Spleen (tissue), 11 donors: ENCODE measurements at regions not wholly inside any gene's neighbourhood (a gene's known extent, or its start where the extent isn't known, plus 50 kb on each side); places are given as distances from the start of the nearest gene placed in this dataset.

Source experiments
- DNase-seq: peaks from one replicate; pipeline ENCODE4 v3.0.0-alpha.2; 2020
- H3K27ac ChIP-seq, 8 donors: fragments of 200-600 bp; sonication (generic) in 7 of 8; 1 replicate in 4 of 8; 2 replicates in 4 of 8; pipeline versions ENCODE4 v1.5.0 to v1.8.0; 2016 to 2021; ENCODE audit warnings: inconsistent platforms in 4 of 8, mild to moderate bottlenecking in 4 of 8, moderate library complexity in 1 of 8
- H3K27me3 ChIP-seq, 7 donors: fragments of 200-600 bp; sonication (generic) in 6 of 7; replicated peaks in 1 of 7; 1 replicate in 4 of 7; 2 replicates in 3 of 7; pipeline versions ENCODE4 v1.5.0 to v1.8.0; 2016 to 2021; ENCODE audit warnings: inconsistent platforms in 3 of 7, mild to moderate bottlenecking in 1 of 7
- H3K36me3 ChIP-seq, 6 donors: fragments of 200-600 bp; sonication (generic) in 5 of 6; 1 replicate in 4 of 6; 2 replicates in 2 of 6; pipeline versions ENCODE4 v1.5.0 to v1.8.0; 2016 to 2021; ENCODE audit warnings: inconsistent platforms in 2 of 6
- H3K4me1 ChIP-seq, 6 donors: fragments of 200-600 bp; sonication (generic) in 5 of 6; 1 replicate in 3 of 6; 2 replicates in 3 of 6; pipeline versions ENCODE4 v1.5.0 to v1.8.0; 2016 to 2021; ENCODE audit warnings: inconsistent platforms in 3 of 6
- H3K4me3 ChIP-seq, 8 donors: fragments of 200-600 bp; sonication (generic) in 7 of 8; 1 replicate in 4 of 8; 2 replicates in 4 of 8; pipeline versions ENCODE4 v1.5.0 to v1.8.0; 2016 to 2021; ENCODE audit warnings: inconsistent platforms in 4 of 8, mild to moderate bottlenecking in 4 of 8, moderate library complexity in 2 of 8
- H3K9me3 ChIP-seq, 8 donors: fragments of 200-600 bp; sonication (generic) in 7 of 8; 1 replicate in 4 of 8; 2 replicates in 4 of 8; pipeline versions ENCODE4 v1.5.0 to v1.8.0; 2016 to 2021; ENCODE audit warnings: inconsistent platforms in 4 of 8
- CTCF ChIP-seq, 11 experiments: fragments of 200-600 bp in 7 of 11; fragments of 450-650 bp in 4 of 11; sonication (generic) in 4 of 11; IDR thresholded peaks in 8 of 11; conservative IDR thresholded peaks in 3 of 11; 1 replicate in 7 of 11; 2 replicates in 4 of 11; pipeline versions ENCODE4 v1.4.0 to v1.8.0; 2016 to 2021; ENCODE audit warnings: antibody characterized with exemption in 11 of 11, inconsistent platforms in 4 of 11, mild to moderate bottlenecking in 1 of 11
- POLR2A ChIP-seq, 3 donors: fragments of 450-650 bp; IDR thresholded peaks; one replicate each; pipeline ENCODE4 v1.5.1; 2017; ENCODE audit warnings: antibody characterized with exemption in 3 of 3, mild to moderate bottlenecking in 1 of 3
- POLR2AphosphoS5 ChIP-seq, 3 donors: sonication (generic); formaldehyde crosslinking; IDR thresholded peaks; one replicate each; pipeline ENCODE4 v1.5.1; 2017; ENCODE audit warnings: antibody characterized with exemption in 3 of 3
- WGBS, 5 donors: extraction: QIAGEN DNeasy Blood & Tissue Kit in 3 of 5; methylation state at CpG; one replicate each; pipeline versions ENCODE4 v1.1.5 to v1.1.7; 2013 to 2018; 5-methylcytosine and 5-hydroxymethylcytosine counted together
- intact Hi-C: fragments of 100-400 bp; cut with DNase I; formaldehyde crosslinking; loops from one replicate; pipeline ENCODE4 v1.15.0; 2023; ENCODE audit warnings: low total_unique reads
- donor health status: healthy with polysubstance abuse.
- donor health status: DM: no; HTN: no; CAD: no; lungs with moderate emphysema.
- donor health status: DM: no; HTN: no; CAD: no.
- donor health status: Bipolar disorder and iron deficiency.
- donor health status: healthy.
- donor health status: DM: no; HTN: no; CAD: no.
- donor health status: DM: yes; HTN: yes; CAD: no.

GRCh38 chr13:65964672-65965071 lies 1265.5 kb downstream of the PCDH9 start:
- Histone ChIP-seq H3K27ac (no peak overlapping the region), H3K4me3 (no peak overlapping the region), H3K9me3 (peaks cover 0 to 4% (median 0%) of the 10 kb centered on the region in 8 donors), H3K27me3 (no peaks in the 10 kb centered on the region), H3K36me3 (no peaks in the 10 kb centered on the region), H3K4me1 (no peaks in the 10 kb centered on the region)
- no peak for DNase-seq
- intact Hi-C loops, result no loop called here
- TF ChIP-seq POLR2AphosphoS5 (IDR thresholded peaks at IDR 0.05) (no peak), CTCF (IDR thresholded peaks at IDR 0.05 in 8 of 11, conservative IDR thresholded peaks at IDR 0.05 in 3 of 11) (no peak)
- 81 to 93% (median 86%) methylated on average over 1 of the region's 1 CpG for WGBS, 5 donors

DNA sequence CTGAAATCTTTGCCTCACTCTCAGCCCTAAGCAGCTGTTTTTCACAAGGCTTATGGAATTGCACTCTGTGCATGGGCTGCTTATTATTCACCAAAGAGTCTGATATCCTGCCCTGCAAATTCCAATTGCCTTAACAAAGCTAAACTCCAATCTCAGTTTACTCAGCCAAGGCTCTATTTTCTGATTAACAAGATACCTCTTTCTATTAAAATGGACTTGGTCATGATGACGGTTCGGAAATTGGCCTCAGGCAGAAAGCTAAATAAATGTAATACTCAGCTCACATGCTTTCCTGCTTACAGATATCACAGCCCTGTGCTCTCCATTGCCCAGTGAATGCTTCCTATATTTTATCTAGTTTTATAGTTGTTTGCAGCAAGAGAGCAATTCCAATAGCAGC lies 1270.8 kb downstream of the PCDH9 start:
- Histone ChIP-seq H3K27me3 (no peaks in the 10 kb centered on the region), H3K27ac (no peak overlapping the region), H3K36me3 (no peaks in the 10 kb centered on the region), H3K9me3 (peaks cover 0 to 27% (median 22%) of the 10 kb centered on the region in 8 donors), H3K4me3 (no peak overlapping the region), H3K4me1 (no peaks in the 10 kb centered on the region)
- WGBS, 5 donors, result 90 to 99% (median 94%) methylated on average over 2 of the region's 2 CpGs
- no peak for TF ChIP-seq POLR2AphosphoS5 (IDR thresholded peaks at IDR 0.05)
- no peak for TF ChIP-seq CTCF (IDR thresholded peaks at IDR 0.05 in 8 of 11, conservative IDR thresholded peaks at IDR 0.05 in 3 of 11)
- no peak for TF ChIP-seq POLR2A (IDR thresholded peaks at IDR 0.05)
- intact Hi-C loops, result no loop called here
- no peak for DNase-seq

GRCh38 chr13:65946387-65946786 lies 1283.7 kb downstream of the PCDH9 start:
- no peak for DNase-seq
- H3K4me1 ChIP-seq, result no peaks in the 10 kb centered on the region
- 73 to 93% (median 82%) methylated on average over 4 of the region's 4 CpGs for WGBS, 5 donors
- H3K27me3 ChIP-seq, result no peaks in the 10 kb centered on the region
- TF ChIP-seq POLR2AphosphoS5 (IDR thresholded peaks at IDR 0.05), result no peak
- TF ChIP-seq CTCF (IDR thresholded peaks at IDR 0.05 in 8 of 11, conservative IDR thresholded peaks at IDR 0.05 in 3 of 11), result no peak
- TF ChIP-seq POLR2A (IDR thresholded peaks at IDR 0.05), result no peak
- H3K27ac ChIP-seq, result no peak overlapping the region
- H3K36me3 ChIP-seq, result no peaks in the 10 kb centered on the region
- intact Hi-C loops, result no loop called here
- peaks cover 0 to 5% (median 0%) of the 10 kb centered on the region in 8 donors for H3K9me3 ChIP-seq
- H3K4me3 ChIP-seq, result no peak overlapping the region

- no peaks in the 10 kb centered on the region for H3K36me3 ChIP-seq
- no peaks in the 10 kb centered on the region for H3K27me3 ChIP-seq
- no peak for DNase-seq
- 75 to 83% (median 75%) methylated on average over 3 of the region's 3 CpGs for WGBS, 5 donors
- no peak overlapping the region for H3K4me3 ChIP-seq
- no peak overlapping the region for H3K27ac ChIP-seq
- H3K4me1 ChIP-seq, result no peaks in the 10 kb centered on the region
- intact Hi-C loops, result no loop called here
- TF ChIP-seq POLR2AphosphoS5 (IDR thresholded peaks at IDR 0.05), result no peak
- no peak for TF ChIP-seq POLR2A (IDR thresholded peaks at IDR 0.05)
- TF ChIP-seq CTCF (IDR thresholded peaks at IDR 0.05 in 8 of 11, conservative IDR thresholded peaks at IDR 0.05 in 3 of 11), result no peak
- no peaks in the 10 kb centered on the region for H3K9me3 ChIP-seq
Observed at GRCh38 chr13:65943708-65944107, 1286.4 kb downstream of the PCDH9 start.
